ENCODE measurements at regions not wholly inside any gene's neighbourhood (a gene's known extent, or its start where the extent isn't known, plus 50 kb on each side); places are given as distances from the start of the nearest gene placed in this dataset.

- Histone ChIP-seq H3K27ac (no peak overlapping the region), H3K27me3 (peaks cover 0 to 8% (median 0%) of the 10 kb centered on the region in 7 donors), H3K4me1 (no peaks in the 10 kb centered on the region), H3K4me3 (no peak overlapping the region), H3K9me3 (peaks cover 0 to 11% (median 0%) of the 10 kb centered on the region in 11 donors), H3K36me3 (no peaks in the 10 kb centered on the region)
- no peak for ATAC-seq
- TF ChIP-seq CTCF (IDR thresholded peaks at IDR 0.05) = no peak
- no peak for DNase-seq
- intact Hi-C loops (cut with DNase I) = no loop called here
- 67 to 75% methylated on average over 2 of the region's 2 CpGs for WGBS, 2 donors
Measured at GRCh38 chr1:114322734-114323133, 169.1 kb upstream of the SYT6 start.

GRCh38 chr1:114322207-114322606 is 168.5 kb upstream of the SYT6 start:
- no peak for DNase-seq
- H3K9me3 ChIP-seq = peaks cover 0 to 11% (median 0%) of the 10 kb centered on the region in 11 donors
- ATAC-seq = no peak
- TF ChIP-seq CTCF (IDR thresholded peaks at IDR 0.05) = no peak
- no peaks in the 10 kb centered on the region for H3K36me3 ChIP-seq
- H3K27me3 ChIP-seq = peaks cover 0 to 8% (median 0%) of the 10 kb centered on the region in 7 donors
- no peak overlapping the region for H3K4me3 ChIP-seq
- WGBS, 2 donors = 87% methylated on average over 3 of the region's 3 CpGs
- intact Hi-C loops (cut with DNase I) = no loop called here
- no peak overlapping the region for H3K27ac ChIP-seq
- H3K4me1 ChIP-seq = no peaks in the 10 kb centered on the region

GRCh38 chr1:114320586-114320985 is 166.9 kb upstream of the SYT6 start:
- Histone ChIP-seq H3K4me1 (no peaks in the 10 kb centered on the region), H3K36me3 (no peaks in the 10 kb centered on the region), H3K4me3 (no peak overlapping the region), H3K27me3 (peaks cover 0 to 4% (median 0%) of the 10 kb centered on the region in 7 donors), H3K27ac (no peak overlapping the region), H3K9me3 (peaks cover 0 to 1% (median 0%) of the 10 kb centered on the region in 11 donors)
- no peak for TF ChIP-seq CTCF (IDR thresholded peaks at IDR 0.05)
- DNase-seq = no peak
- no peak for ATAC-seq
- intact Hi-C loops (cut with DNase I) = no loop called here

GRCh38 chr1:114319418-114319817 is 165.7 kb upstream of the SYT6 start:
- no peak for TF ChIP-seq CTCF (IDR thresholded peaks at IDR 0.05)
- Histone ChIP-seq H3K27me3 (peaks cover 0 to 4% (median 0%) of the 10 kb centered on the region in 7 donors), H3K36me3 (no peaks in the 10 kb centered on the region), H3K9me3 (no peaks in the 10 kb centered on the region), H3K4me3 (no peak overlapping the region), H3K27ac (no peak overlapping the region), H3K4me1 (no peaks in the 10 kb centered on the region)
- no peak for ATAC-seq
- intact Hi-C loops (cut with DNase I) = no loop called here
- DNase-seq = no peak
- WGBS, 2 donors = 61 to 64% methylated on average over 3 of the region's 3 CpGs
